ENCODE measurements at regions not wholly inside any gene's neighbourhood (a gene's known extent, or its start where the extent isn't known, plus 50 kb on each side); places are given as distances from the start of the nearest gene placed in this dataset.

- TF ChIP-seq CTCF (conservative IDR thresholded peaks at IDR 0.05; ENCODE audit: low read length), result no peak
- no peak overlapping the region for H3K4me3 ChIP-seq (ENCODE audit: low read length)
- no peak for DNase-seq (ENCODE audit: low read depth)
Observed at GRCh38 chr4:108384544-108384943, 215.8 kb upstream of the LEF1 start.

GRCh38 chr4:108383157-108383556 lies 214.4 kb upstream of the LEF1 start:
- no peak overlapping the region for H3K4me3 ChIP-seq (ENCODE audit: low read length)
- no peak for DNase-seq (ENCODE audit: low read depth)
- no peak for TF ChIP-seq CTCF (conservative IDR thresholded peaks at IDR 0.05; ENCODE audit: low read length)

- DNase-seq (ENCODE audit: low read depth), result no peak
- no peak overlapping the region for H3K4me3 ChIP-seq (ENCODE audit: low read length)
- TF ChIP-seq CTCF (conservative IDR thresholded peaks at IDR 0.05; ENCODE audit: low read length), result no peak
Observed at GRCh38 chr4:108382751-108383150, 214.0 kb upstream of the LEF1 start.

- no peak overlapping the region for H3K4me3 ChIP-seq (ENCODE audit: low read length)
- no peak for DNase-seq (ENCODE audit: low read depth)
- no peak for TF ChIP-seq CTCF (conservative IDR thresholded peaks at IDR 0.05; ENCODE audit: low read length)
Observed at GRCh38 chr4:108378164-108378563, 209.4 kb upstream of the LEF1 start.

GRCh38 chr4:108377021-108377420 lies 208.3 kb upstream of the LEF1 start:
- no peak for TF ChIP-seq CTCF (conservative IDR thresholded peaks at IDR 0.05; ENCODE audit: low read length)
- no peak overlapping the region for H3K4me3 ChIP-seq (ENCODE audit: low read length)
- DNase-seq (ENCODE audit: low read depth), result no peak

- DNase-seq (ENCODE audit: low read depth), result no peak
- no peak for TF ChIP-seq CTCF (conservative IDR thresholded peaks at IDR 0.05; ENCODE audit: low read length)
- no peak overlapping the region for H3K4me3 ChIP-seq (ENCODE audit: low read length)
Observed at GRCh38 chr4:108375434-108375833, 206.7 kb upstream of the LEF1 start.

GRCh38 chr4:108372681-108373080 lies 203.9 kb upstream of the LEF1 start:
- H3K4me3 ChIP-seq (ENCODE audit: low read length), result no peak overlapping the region
- DNase-seq (ENCODE audit: low read depth), result no peak
- no peak for TF ChIP-seq CTCF (conservative IDR thresholded peaks at IDR 0.05; ENCODE audit: low read length)

Data from AG10803 (cell line).